ENCODE measurements at regions not wholly inside any gene's neighbourhood (a gene's known extent, or its start where the extent isn't known, plus 50 kb on each side); places are given as distances from the start of the nearest gene placed in this dataset.

GRCh38 chr10:33092596-33092995 lies 134.6 kb upstream of the ITGB1 start:
- H3K23ac ChIP-seq (ENCODE audit: insufficient read length, low read depth, low read length), result no peak overlapping the region
- DNase-seq, result no peak
- H2AK5ac ChIP-seq (ENCODE audit: insufficient read length, low read length), result no peak overlapping the region
- peaks cover 32 to 42% of the 10 kb centered on the region in 2 experiments for H3K9me3 Mint-ChIP-seq
- no peak overlapping the region for H4K5ac ChIP-seq (ENCODE audit: insufficient read length, low read depth, low read length)
- H3K9me3 ChIP-seq (ENCODE audit: control insufficient read depth, low read depth, low read length), result peaks cover 12% of the 10 kb centered on the region
- no peak overlapping the region for H2BK120ac ChIP-seq (ENCODE audit: low read depth, low read length, poor library complexity, severe bottlenecking)
- H3T11ph ChIP-seq (ENCODE audit: low read length), result no peak overlapping the region
- no peaks in the 10 kb centered on the region for H3K79me2 ChIP-seq (ENCODE audit: insufficient read depth, low read length)
- H3K4me1 Mint-ChIP-seq, result peaks cover 19 to 21% of the 10 kb centered on the region in 2 experiments
- H3K4me1 ChIP-seq (ENCODE audit: insufficient read depth, low read length), result peaks cover 4% of the 10 kb centered on the region; the same call in 1 of the 2 replicates
- no peak overlapping the region for H3K27ac ChIP-seq (ENCODE audit: insufficient read length, low read depth, low read length)
- no peak overlapping the region for H2BK15ac ChIP-seq (ENCODE audit: low read depth, low read length)
- no peak overlapping the region for H3K4ac ChIP-seq (ENCODE audit: low read depth, low read length)
- no peaks in the 10 kb centered on the region for H3K23me2 ChIP-seq (ENCODE audit: insufficient read length, low read depth, low read length, poor library complexity, severe bottlenecking)
- no peak overlapping the region for H3K4me3 Mint-ChIP-seq
- H2BK12ac ChIP-seq (ENCODE audit: insufficient read length, low read depth, low read length), result no peak overlapping the region
- no peak overlapping the region for H3K27ac Mint-ChIP-seq
- no peaks in the 10 kb centered on the region for H3K27me3 ChIP-seq (ENCODE audit: insufficient read depth, low read length)
- no peaks in the 10 kb centered on the region for H4K20me1 ChIP-seq (ENCODE audit: control insufficient read depth, insufficient read depth, insufficient read length)
- no peak overlapping the region for H2AFZ ChIP-seq (ENCODE audit: low read length)
- H3K36me3 Mint-ChIP-seq (ENCODE audit: insufficient read depth in 1 of 3, low read depth in 3 of 3), result peaks cover 19 to 41% (median 27%) of the 10 kb centered on the region in 3 experiments
- H3K56ac ChIP-seq (ENCODE audit: insufficient read length, low read depth, low read length), result no peak overlapping the region
- TF ChIP-seq, protein P1, sequence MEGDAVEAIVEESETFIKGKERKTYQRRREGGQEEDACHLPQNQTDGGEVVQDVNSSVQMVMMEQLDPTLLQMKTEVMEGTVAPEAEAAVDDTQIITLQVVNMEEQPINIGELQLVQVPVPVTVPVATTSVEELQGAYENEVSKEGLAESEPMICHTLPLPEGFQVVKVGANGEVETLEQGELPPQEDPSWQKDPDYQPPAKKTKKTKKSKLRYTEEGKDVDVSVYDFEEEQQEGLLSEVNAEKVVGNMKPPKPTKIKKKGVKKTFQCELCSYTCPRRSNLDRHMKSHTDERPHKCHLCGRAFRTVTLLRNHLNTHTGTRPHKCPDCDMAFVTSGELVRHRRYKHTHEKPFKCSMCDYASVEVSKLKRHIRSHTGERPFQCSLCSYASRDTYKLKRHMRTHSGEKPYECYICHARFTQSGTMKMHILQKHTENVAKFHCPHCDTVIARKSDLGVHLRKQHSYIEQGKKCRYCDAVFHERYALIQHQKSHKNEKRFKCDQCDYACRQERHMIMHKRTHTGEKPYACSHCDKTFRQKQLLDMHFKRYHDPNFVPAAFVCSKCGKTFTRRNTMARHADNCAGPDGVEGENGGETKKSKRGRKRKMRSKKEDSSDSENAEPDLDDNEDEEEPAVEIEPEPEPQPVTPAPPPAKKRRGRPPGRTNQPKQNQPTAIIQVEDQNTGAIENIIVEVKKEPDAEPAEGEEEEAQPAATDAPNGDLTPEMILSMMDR (conservative IDR thresholded peaks at IDR 0.05), result no peak
- H2BK5ac ChIP-seq (ENCODE audit: insufficient read length, low read length), result no peak overlapping the region
- no peaks in the 10 kb centered on the region for H3K79me1 ChIP-seq (ENCODE audit: insufficient read depth, low read depth, low read length, poor library complexity, severe bottlenecking)
- H2BK20ac ChIP-seq (ENCODE audit: low read depth, low read length, poor library complexity, severe bottlenecking), result no peak overlapping the region
- H3K4me2 ChIP-seq (ENCODE audit: insufficient read depth, insufficient read length, low read length), result no peak overlapping the region
- no peak overlapping the region for H3K9ac ChIP-seq (ENCODE audit: extremely low read depth, insufficient read length, low read length)
- no peak overlapping the region for H4K8ac ChIP-seq (replicated peaks; ENCODE audit: insufficient read length, low read depth, low read length)
- no peak overlapping the region for H3K18ac ChIP-seq (ENCODE audit: insufficient read length, low read depth, low read length)
- no peak overlapping the region for H3K14ac ChIP-seq (ENCODE audit: insufficient read depth, low read length)
- H3K27me3 Mint-ChIP-seq (ENCODE audit: low read depth), result peaks cover 3% of the 10 kb centered on the region
- no CpG with 5 or more reads among the region's 1 CpG for WGBS (ENCODE audit: extremely low coverage, insufficient read length, low lambda C conversion rate)
- H4K91ac ChIP-seq (ENCODE audit: insufficient read length, low read depth, low read length), result no peak overlapping the region

Measured in H9 (cell line).